AG10803 (cell line): ENCODE measurements at regions not wholly inside any gene's neighbourhood (a gene's known extent, or its start where the extent isn't known, plus 50 kb on each side); places are given as distances from the start of the nearest gene placed in this dataset.
A peak's percentile ranks its signal among the peaks of the same experiment; 100 is the strongest.

Experiments used
- DNase-seq: peaks from one replicate; pipeline ENCODE4 v3.0.0; 2010; ENCODE audit warnings: low read depth
- H3K4me3 ChIP-seq: 2 replicates; pipeline ENCODE4 v1.5.1; 2011; ENCODE audit warnings: mild to moderate bottlenecking, low read length, control low read depth
- TF ChIP-seq, protein P1 (sequence below): conservative IDR thresholded peaks from 2 replicates; pipeline ENCODE4 v1.5.1; 2011; ENCODE audit warnings: mild to moderate bottlenecking, low read length, control low read depth, inconsistent platforms

DNA sequence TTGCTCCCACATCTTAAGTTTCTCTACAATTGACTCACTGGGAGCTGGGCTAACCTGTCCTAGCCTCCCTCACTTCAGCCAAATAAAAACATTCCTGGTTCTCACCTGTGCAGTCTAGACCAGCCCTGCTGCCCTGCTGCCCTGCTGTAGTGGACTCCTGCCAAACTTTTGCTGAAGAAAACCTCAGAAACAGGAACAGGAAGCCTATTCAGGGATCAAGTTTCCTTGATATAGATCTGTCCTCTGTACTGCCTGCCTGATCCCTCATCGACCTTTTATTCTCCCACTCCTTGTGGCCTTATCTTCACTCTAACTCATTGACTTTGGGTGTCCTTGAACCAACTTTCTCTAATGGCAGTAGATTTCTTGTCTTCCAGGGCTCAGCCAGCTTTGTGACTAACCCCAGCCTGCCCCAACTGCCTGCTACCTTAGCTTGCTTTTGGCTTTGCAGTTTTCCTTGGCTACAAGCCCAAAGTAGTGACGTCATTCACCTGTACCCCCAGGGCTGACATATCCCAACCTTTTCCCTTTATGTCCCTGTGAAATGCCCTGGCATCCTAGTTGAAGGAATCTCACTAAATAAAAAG is 234.8 kb downstream of the DUSP6 start:
- TF ChIP-seq, protein P1, sequence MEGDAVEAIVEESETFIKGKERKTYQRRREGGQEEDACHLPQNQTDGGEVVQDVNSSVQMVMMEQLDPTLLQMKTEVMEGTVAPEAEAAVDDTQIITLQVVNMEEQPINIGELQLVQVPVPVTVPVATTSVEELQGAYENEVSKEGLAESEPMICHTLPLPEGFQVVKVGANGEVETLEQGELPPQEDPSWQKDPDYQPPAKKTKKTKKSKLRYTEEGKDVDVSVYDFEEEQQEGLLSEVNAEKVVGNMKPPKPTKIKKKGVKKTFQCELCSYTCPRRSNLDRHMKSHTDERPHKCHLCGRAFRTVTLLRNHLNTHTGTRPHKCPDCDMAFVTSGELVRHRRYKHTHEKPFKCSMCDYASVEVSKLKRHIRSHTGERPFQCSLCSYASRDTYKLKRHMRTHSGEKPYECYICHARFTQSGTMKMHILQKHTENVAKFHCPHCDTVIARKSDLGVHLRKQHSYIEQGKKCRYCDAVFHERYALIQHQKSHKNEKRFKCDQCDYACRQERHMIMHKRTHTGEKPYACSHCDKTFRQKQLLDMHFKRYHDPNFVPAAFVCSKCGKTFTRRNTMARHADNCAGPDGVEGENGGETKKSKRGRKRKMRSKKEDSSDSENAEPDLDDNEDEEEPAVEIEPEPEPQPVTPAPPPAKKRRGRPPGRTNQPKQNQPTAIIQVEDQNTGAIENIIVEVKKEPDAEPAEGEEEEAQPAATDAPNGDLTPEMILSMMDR = no peak
- no peak for DNase-seq
- H3K4me3 ChIP-seq = no peak overlapping the region

DNA sequence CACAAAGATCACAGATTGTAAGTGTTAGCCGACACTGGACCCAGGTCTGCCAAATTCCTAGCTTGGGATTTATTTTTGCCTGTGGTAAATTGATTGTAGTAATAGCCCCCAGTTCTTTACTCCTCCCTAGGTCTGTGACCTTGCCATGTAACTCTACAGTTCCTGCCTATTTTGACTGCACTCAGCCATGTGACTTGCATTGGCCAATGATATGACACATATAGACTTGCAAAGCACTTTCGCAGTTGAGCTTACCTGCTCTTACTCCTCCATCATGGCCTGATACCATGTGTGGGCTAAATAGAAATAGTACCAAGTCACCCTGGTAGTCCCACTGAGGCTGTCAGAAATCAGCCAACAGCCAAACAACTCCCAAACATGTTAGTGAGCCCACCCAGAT is 240.3 kb downstream of the DUSP6 start:
- H3K4me3 ChIP-seq = no peak overlapping the region
- TF ChIP-seq, protein P1 = no peak
- DNase-seq = no peak

DNA sequence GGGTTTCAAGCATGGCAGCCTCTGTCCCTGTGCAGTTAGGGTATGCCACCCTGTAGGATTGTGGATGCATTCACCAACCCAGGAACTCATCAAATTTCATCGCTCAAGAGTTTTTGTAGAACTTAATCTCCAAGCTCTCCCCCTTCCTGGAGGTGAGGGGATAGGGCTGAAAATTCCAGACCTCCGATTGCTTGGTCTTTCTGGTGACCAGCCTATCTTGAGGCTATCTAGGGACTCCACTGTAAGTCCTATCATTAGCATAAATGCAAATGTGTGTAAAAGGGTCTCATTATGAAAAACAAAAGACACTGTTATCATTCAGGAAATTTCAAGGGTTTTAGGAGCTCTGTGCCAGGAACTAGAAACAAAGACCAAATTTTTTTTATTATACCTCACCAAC is 244.0 kb downstream of the DUSP6 start:
- no peak overlapping the region for H3K4me3 ChIP-seq
- TF ChIP-seq, protein P1 = no peak
- no peak for DNase-seq

DNA sequence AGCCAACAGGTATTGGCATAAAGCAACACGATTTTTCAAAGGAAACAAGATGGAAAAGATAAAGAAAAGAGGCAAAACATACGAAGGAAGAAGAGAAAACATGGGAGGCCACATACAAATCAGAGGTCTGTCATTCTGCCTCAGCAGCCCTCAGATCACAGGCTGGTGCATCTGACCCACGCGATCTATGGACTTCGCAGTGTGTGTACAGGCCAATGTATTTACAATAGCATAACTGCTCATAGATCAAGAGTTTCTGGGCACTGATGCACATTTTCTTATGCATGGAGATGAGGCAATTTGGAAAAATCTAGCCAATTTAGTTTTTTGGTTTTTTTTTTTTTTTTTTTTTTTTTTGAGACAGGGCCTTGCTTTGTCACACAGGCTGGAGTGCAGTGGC is 245.4 kb downstream of the DUSP6 start:
- DNase-seq = no peak
- TF ChIP-seq, protein P1 = no peak
- H3K4me3 ChIP-seq = no peak overlapping the region

GRCh38 chr12:89105243-89105642 is 247.1 kb downstream of the DUSP6 start:
- H3K4me3 ChIP-seq = no peak overlapping the region
- DNase-seq = no peak
- TF ChIP-seq, protein P1 = no peak

DNA sequence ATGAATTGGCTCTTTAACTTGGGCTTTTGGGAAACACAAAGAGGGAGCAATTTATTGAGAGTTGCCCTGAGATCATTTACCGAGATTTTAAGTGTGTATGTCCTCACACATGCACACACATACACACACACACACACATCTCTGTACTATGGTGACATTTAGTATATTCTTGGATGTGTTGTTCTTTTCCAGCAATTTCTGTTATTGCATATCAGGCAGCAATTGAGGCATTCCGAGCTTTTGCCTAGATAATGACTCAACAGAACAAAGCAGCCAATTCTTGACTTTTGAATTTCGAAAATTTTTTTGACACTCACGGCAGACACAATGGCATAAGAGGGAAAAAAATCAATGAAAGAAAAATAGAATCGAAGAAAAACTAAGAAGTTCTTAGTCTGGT is 248.5 kb downstream of the DUSP6 start:
- no peak overlapping the region for H3K4me3 ChIP-seq
- TF ChIP-seq, protein P1 = no peak
- peak; percentile 2 for DNase-seq

DNA sequence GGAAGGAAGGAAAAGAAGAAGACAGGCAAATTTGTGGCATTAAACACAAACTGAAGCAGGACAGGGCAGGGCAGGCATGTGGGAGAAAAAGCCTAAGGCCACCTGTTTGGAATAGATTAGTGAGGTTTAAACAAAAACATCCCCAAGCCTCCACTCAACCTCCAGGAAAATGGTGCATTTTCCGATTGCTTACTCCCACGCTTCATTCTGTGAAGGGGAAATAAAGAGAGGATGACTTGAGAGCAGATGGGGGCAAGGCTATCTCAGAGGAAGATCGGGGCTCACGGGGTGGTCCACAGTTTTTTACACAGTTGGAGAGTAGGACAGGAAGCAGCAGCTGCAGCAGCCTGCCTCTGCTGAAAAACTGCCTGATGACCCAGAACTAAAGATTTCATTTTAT is 250.9 kb downstream of the DUSP6 start:
- no peak for DNase-seq
- no peak overlapping the region for H3K4me3 ChIP-seq
- TF ChIP-seq, protein P1 = no peak
